Upper lobe of left lung (tissue), 4 donors: ENCODE measurements at regions not wholly inside any gene's neighbourhood (a gene's known extent, or its start where the extent isn't known, plus 50 kb on each side); places are given as distances from the start of the nearest gene placed in this dataset.

Experiments used
- CTCF ChIP-seq, 6 experiments: fragments of 450-650 bp in 4 of 6; fragments of 200-600 bp in 2 of 6; sonication (generic) in 2 of 6; IDR thresholded peaks; one replicate each; pipeline ENCODE4 v1.5.1; 2016 to 2019; ENCODE audit warnings: antibody characterized with exemption in 6 of 6
- POLR2A ChIP-seq, 4 donors: fragments of 450-650 bp; IDR thresholded peaks; one replicate each; pipeline ENCODE4 v1.5.1; 2016 to 2017; ENCODE audit warnings: antibody characterized with exemption in 4 of 4, mild to moderate bottlenecking in 2 of 4
- POLR2AphosphoS5 ChIP-seq, 2 donors: sonication (generic); formaldehyde crosslinking; IDR thresholded peaks; one replicate each; pipeline ENCODE4 v1.5.1; 2017; ENCODE audit warnings: antibody characterized with exemption in 2 of 2

GRCh38 chr7:118863966-118864365 is 639.5 kb downstream of the ANKRD7 start:
- no peak for TF ChIP-seq CTCF (IDR thresholded peaks at IDR 0.05)
- TF ChIP-seq POLR2AphosphoS5 (IDR thresholded peaks at IDR 0.05) = no peak
- no peak for TF ChIP-seq POLR2A (IDR thresholded peaks at IDR 0.05)
